Subcutaneous abdominal adipose tissue (tissue), 5 donors: ENCODE measurements at regions not wholly inside any gene's neighbourhood (a gene's known extent, or its start where the extent isn't known, plus 50 kb on each side); places are given as distances from the start of the nearest gene placed in this dataset.

Experiments
- H3K27ac ChIP-seq: one replicate; pipeline ENCODE4 v1.7.0; 2013; ENCODE audit warnings: low read depth, mild to moderate bottlenecking, inconsistent platforms, low read length, moderate library complexity
- H3K27me3 ChIP-seq, 5 donors: one replicate each; pipeline ENCODE4 v1.7.0; 2013; ENCODE audit warnings: low read length in 5 of 5, inconsistent platforms in 1 of 5; ENCODE audit not compliant: control insufficient read depth in 5 of 5, insufficient read depth in 4 of 5
- H3K36me3 ChIP-seq, 5 donors: one replicate each; pipeline ENCODE4 v1.7.0; 2013; ENCODE audit warnings: low read length in 5 of 5; ENCODE audit not compliant: control insufficient read depth in 5 of 5, insufficient read depth in 5 of 5
- H3K4me1 ChIP-seq, 5 donors: one replicate each; pipeline ENCODE4 v1.7.0; 2013; ENCODE audit warnings: low read length in 5 of 5, mild to moderate bottlenecking in 3 of 5, moderate library complexity in 1 of 5; ENCODE audit not compliant: control insufficient read depth in 5 of 5, insufficient read depth in 5 of 5
- H3K4me3 ChIP-seq, 5 donors: one replicate each; pipeline ENCODE4 v1.7.0; 2013; ENCODE audit warnings: low read length in 5 of 5, low read depth in 1 of 5
- H3K9ac ChIP-seq, 5 donors: one replicate each; pipeline ENCODE4 v1.7.0; 2013; ENCODE audit warnings: low read length in 5 of 5, mild to moderate bottlenecking in 4 of 5, moderate library complexity in 3 of 5
- H3K9me3 ChIP-seq, 5 donors: one replicate each; pipeline ENCODE4 v1.7.0; 2013; ENCODE audit warnings: low read length in 5 of 5; ENCODE audit not compliant: control insufficient read depth in 5 of 5
- donor health status: healthy.
- donor health status: healthy.
- donor health status: healthy.
- donor health status: healthy.
- donor health status: healthy.

DNA sequence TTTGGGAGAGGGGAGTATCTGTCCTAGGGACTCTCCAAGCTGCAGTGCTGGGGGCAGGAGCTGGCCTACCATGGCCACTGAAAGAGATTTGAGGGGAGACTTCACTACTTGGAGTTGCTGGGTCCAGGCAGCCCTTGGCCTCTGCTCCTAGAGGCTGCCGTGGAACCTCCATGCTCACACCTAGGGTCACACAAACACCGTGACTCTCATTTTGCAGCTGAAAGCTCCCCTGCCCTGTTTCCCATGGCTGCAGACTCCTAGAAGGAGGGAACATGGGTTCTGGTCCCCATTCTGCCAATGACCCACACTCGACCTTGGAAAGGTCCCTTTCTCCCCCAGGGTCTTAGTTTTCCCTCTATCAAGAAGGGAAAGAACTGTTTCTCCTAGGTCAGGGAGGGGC lies 147.1 kb upstream of the PPP1R26 start:
- Histone ChIP-seq H3K9ac (no peak overlapping the region), H3K9me3 (peaks cover 0 to 5% (median 4%) of the 10 kb centered on the region in 5 donors), H3K4me3 (no peak overlapping the region), H3K27me3 (peaks cover 3 to 31% (median 24%) of the 10 kb centered on the region in 5 donors), H3K4me1 (peaks cover 0 to 1% (median 0%) of the 10 kb centered on the region in 5 donors), H3K36me3 (no peaks in the 10 kb centered on the region), H3K27ac (no peak overlapping the region)

DNA sequence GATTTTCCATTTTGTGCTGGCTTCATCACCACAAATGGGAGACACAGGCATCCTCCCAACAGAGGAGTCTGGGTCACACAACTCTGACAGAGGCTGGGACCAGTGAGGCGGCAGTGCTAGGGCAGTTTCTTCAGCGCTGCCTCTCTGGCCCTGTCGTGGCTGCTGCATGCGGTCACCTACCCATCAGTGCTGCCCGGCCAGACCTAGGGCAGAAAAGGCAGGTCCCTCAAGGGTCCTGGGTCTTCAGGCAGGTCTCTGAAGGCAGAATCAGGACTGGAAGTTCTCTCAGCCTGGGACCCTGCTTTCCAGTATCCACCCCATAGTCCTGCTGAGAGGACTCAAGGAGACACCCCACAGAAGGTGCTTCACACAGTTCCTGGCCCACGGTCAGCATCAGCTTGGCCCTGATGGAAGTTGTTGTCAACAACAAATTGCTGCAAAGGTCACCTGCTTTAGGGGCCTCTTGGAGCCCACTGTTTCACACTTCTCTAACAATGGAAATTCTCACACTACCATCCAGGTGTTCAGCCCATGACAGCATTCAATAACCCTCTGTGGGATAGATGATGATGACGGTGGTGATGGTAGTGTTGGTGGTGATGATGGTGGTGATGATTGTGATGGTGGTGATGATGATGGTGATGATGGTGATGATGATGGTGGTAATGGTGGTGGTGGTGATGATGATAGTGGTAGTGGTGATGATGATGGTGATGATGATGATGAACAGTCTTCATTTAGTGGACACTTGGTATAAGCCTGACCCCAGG lies 146.4 kb upstream of the PPP1R26 start:
- peaks cover 3 to 31% (median 22%) of the 10 kb centered on the region in 5 donors for H3K27me3 ChIP-seq
- H3K27ac ChIP-seq, result no peak overlapping the region
- peaks cover 0 to 1% (median 0%) of the 10 kb centered on the region in 5 donors for H3K4me1 ChIP-seq
- H3K9ac ChIP-seq, result no peak overlapping the region
- H3K9me3 ChIP-seq, result no peaks in the 10 kb centered on the region
- H3K4me3 ChIP-seq, result no peak overlapping the region
- H3K36me3 ChIP-seq, result no peaks in the 10 kb centered on the region

DNA sequence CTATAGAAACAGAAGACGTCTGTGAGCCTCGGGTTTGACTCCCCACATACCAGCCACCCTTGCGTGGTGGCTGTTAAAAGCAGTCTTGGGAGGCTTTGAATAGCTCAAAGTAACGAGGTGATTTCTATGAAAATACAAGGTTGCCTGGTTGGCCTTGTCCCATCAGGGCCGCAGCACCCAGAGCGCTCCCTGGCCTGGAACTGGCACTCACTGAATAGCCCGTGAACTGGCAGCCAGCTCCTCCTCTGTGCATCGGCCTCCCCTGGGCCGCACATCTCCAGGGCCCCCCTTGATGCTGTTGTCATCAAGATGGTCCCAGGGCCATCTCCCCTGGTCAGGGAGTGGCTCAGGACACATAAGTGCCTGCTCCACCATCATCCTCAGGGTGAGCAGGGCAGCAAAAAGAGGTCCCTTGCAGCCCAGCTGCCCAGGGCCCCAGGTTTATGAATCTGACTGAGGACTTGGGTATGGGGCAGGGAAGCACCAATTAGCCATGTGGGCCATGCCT lies 144.6 kb upstream of the PPP1R26 start:
- Histone ChIP-seq H3K27ac (no peak overlapping the region), H3K9me3 (no peaks in the 10 kb centered on the region), H3K36me3 (no peaks in the 10 kb centered on the region), H3K9ac (no peak overlapping the region), H3K27me3 (peaks cover 3 to 33% (median 17%) of the 10 kb centered on the region in 5 donors), H3K4me1 (peaks cover 0 to 7% (median 1%) of the 10 kb centered on the region in 5 donors), H3K4me3 (no peak overlapping the region)

DNA sequence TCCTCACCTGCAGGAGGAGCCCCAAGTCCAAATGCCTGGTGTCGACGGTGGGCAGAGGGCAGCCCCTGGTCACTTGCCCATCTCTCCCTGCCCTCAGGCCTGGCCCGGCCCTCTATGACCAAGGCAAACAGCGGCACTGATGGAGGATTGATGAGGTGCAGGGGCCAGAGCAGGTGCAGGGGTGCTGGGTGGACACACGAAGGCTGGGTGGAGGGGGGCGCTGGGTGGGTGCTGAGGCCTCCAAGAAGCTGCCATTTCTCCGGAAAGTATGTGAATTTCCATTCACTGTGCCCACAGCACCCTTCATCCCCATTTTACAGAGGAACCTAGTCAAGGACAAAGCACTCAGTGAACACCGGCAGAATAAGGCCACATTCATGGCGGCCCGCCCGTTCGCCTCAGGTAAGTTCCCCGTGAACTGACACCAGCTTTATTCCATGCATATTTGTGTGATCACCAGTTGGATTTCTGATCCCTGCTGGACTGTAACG lies 143.8 kb upstream of the PPP1R26 start:
- Histone ChIP-seq H3K9me3 (no peaks in the 10 kb centered on the region), H3K27me3 (peaks cover 3 to 31% (median 16%) of the 10 kb centered on the region in 5 donors), H3K9ac (no peak overlapping the region), H3K4me1 (peaks cover 0 to 14% (median 5%) of the 10 kb centered on the region in 5 donors), H3K4me3 (no peak overlapping the region), H3K27ac (no peak overlapping the region), H3K36me3 (no peaks in the 10 kb centered on the region)

DNA sequence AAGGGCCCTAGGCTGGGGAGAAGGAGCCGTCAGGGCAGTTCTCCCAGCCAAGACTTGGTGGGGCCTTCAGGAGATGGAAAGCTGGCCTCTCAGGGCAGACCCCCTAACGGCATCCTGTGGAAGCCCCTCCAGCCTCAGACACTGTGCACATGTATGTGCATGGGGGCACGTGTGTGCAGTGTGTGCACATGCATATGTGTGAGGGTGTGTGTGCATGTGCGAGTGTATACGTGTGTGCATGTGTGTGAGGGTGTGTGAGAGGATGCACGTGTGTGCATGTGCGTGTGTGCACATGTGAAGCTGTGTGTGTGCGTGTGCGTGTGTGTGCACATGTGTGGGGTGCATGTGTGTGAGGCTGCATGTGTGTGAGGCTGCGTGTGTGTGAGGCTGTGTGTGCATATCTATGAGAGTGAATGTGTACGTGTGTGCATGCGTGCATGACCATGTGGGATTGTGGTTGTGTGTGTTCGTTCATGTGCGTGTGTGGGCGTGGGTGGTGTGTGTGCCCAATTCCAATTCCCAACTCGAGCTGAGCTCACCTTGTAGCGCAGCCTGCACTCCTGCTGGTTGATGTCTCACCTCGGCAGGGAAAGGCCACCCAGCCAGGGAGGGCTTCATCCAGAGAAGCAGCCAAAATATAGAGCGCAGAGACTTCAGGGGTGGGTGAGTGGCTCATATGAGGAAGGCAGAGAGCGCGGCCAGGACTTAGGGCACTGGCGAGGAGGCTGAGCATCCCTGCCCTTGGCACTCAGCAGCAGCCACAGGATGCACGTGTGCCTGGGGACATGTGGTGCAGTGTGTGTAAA lies 142.7 kb upstream of the PPP1R26 start:
- no peak overlapping the region for H3K4me3 ChIP-seq
- H3K4me1 ChIP-seq, result peaks cover 0 to 16% (median 7%) of the 10 kb centered on the region in 5 donors
- no peak overlapping the region for H3K27ac ChIP-seq
- H3K9me3 ChIP-seq, result no peaks in the 10 kb centered on the region
- H3K27me3 ChIP-seq, result peaks cover 5 to 29% (median 17%) of the 10 kb centered on the region in 5 donors
- H3K36me3 ChIP-seq, result no peaks in the 10 kb centered on the region
- no peak overlapping the region for H3K9ac ChIP-seq

DNA sequence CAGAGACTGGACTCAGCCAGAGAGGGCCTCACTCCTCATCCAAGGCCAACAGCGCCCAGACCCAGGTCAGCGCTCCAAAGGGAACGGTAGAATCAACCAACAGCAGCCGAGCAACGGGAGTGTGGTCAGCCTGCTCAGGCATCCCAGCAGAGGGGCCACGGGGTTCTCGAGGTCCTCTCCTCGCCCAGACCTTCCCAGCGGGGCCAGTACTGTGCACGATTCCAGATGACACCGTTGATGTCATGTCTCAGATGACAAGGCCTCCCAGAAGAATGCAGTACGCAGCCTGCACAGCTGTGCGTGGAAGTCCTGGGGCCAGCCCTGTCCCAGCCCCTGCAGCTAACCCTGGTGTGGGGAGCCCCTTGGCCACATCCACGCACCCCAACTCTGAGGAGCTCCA lies 141.0 kb upstream of the PPP1R26 start:
- Histone ChIP-seq H3K4me3 (no peak overlapping the region), H3K9me3 (no peaks in the 10 kb centered on the region), H3K4me1 (peaks cover 0 to 16% (median 7%) of the 10 kb centered on the region in 5 donors), H3K9ac (no peak overlapping the region), H3K36me3 (no peaks in the 10 kb centered on the region), H3K27ac (no peak overlapping the region), H3K27me3 (peaks cover 8 to 31% (median 29%) of the 10 kb centered on the region in 5 donors)

DNA sequence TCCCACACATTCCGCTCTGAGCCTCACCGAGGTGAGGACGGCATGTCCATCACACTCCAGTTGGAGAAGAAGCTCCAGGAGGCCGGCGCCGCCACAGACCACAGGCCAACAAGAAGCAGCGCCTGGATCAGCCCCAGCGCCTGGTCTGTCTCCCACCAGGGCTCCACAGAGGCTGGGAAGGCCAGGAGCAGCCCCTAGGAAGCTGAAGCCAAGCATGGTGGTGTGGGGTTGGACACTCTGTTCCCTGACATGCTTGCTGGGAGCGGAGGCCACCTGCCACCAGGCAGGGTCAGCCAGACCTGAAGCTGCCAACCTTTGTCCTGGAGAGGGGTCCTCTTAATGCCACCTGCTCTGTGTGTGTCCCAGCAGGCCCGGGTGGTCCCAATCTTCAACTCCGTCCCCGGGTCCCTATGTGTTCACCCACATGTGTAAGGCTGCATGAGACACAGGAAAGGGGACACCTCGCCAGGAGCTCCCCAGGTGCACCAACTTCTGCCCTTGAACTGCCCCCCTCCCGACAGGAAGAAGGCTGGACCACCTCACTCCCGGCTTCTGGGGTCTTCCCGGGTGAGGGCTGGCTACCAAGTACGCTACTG lies 140.1 kb upstream of the PPP1R26 start:
- Histone ChIP-seq H3K4me3 (no peak overlapping the region), H3K4me1 (peaks cover 0 to 17% (median 11%) of the 10 kb centered on the region in 5 donors), H3K9ac (no peak overlapping the region), H3K27ac (no peak overlapping the region), H3K27me3 (peaks cover 10 to 37% (median 30%) of the 10 kb centered on the region in 5 donors), H3K36me3 (no peaks in the 10 kb centered on the region), H3K9me3 (no peaks in the 10 kb centered on the region)

DNA sequence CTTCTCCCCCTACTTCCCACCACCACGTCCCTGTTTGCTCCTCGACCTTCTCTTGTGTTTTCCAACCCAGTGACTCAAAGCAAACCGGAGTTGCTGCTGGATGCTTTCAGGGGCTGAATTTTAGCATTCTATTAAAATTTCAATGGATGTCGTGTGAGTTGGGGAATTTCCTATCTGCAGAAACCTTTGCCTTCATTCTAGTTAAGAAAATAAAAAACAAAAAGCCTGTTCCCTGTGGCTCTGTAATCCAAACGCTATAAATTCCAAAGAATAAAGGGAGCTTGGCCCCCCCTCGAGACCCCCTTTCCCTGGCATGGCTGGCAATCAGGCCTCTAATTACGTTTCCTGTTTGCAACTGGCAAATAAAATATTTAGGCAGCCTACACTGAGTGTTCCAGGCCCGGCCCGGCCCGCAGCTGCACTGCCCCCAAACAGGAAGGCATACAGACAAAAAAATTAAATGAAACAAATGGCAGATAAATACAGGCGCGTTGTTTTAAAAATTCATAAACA lies 139.4 kb upstream of the PPP1R26 start:
- Histone ChIP-seq H3K9ac (no peak overlapping the region), H3K9me3 (no peaks in the 10 kb centered on the region), H3K36me3 (no peaks in the 10 kb centered on the region), H3K27ac (no peak overlapping the region), H3K4me3 (no peak overlapping the region), H3K27me3 (peaks cover 14 to 44% (median 37%) of the 10 kb centered on the region in 5 donors), H3K4me1 (peaks cover 0 to 17% (median 11%) of the 10 kb centered on the region in 5 donors)

DNA sequence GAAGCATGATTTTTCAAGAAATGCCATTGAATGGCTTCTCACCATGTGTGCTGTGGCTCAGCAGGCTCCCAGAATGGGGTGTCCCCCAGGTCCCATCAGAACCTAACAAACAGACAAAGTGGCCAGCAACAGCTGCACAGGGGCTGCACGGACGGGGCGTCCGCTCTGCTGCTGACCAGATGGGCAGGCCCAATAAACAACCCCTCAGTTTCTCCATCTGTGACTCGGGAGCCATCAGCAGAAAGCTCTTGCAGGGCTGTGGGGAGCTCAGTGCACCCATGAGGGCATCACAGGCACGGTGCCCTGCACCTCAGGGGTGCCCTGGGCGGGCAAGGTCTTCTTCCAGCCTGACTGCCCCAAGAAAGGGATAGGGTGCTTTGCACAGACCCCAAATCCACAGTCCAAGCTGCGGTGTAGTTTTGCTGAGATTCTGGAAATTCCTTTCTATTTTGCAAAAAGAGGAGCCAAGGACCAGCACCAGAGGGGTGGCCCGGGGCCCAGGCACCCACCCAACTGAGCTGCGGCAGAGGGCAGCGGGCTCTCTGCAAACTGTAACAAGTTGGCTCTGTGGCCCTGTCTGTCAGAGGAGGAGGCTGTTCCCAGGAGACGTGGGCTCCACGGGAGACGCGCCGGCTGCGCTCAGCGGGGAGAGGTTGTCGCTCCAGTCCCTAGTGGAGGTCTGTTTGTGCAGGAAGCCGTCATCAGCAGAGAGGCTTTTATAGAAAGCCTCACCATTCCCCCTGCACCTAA lies 138.7 kb upstream of the PPP1R26 start:
- no peak overlapping the region for H3K27ac ChIP-seq
- no peak overlapping the region for H3K4me3 ChIP-seq
- H3K9ac ChIP-seq, result no peak overlapping the region
- H3K27me3 ChIP-seq, result peaks cover 19 to 51% (median 44%) of the 10 kb centered on the region in 5 donors
- no peaks in the 10 kb centered on the region for H3K36me3 ChIP-seq
- H3K4me1 ChIP-seq, result peaks cover 0 to 17% (median 11%) of the 10 kb centered on the region in 5 donors
- H3K9me3 ChIP-seq, result no peaks in the 10 kb centered on the region
